Ishikawa (cell line): ENCODE measurements at regions not wholly inside any gene's neighbourhood (a gene's known extent, or its start where the extent isn't known, plus 50 kb on each side); places are given as distances from the start of the nearest gene placed in this dataset.

Experiments
- CEBPB ChIP-seq: IDR thresholded peaks from 2 replicates; pipeline ENCODE4 v1.6.1; 2012
- CREB1 ChIP-seq: IDR thresholded peaks from 2 replicates; pipeline ENCODE4 v1.6.1; 2012; ENCODE audit warnings: low read depth
- EGR1 ChIP-seq: IDR thresholded peaks from 2 replicates; pipeline ENCODE4 v1.6.1; 2012
- NFIC ChIP-seq: IDR thresholded peaks from 2 replicates; pipeline ENCODE4 v1.6.1; 2012
- RAD21 ChIP-seq: IDR thresholded peaks from 2 replicates; pipeline ENCODE4 v1.6.1; 2012; ENCODE audit warnings: low read depth
- TAF1 ChIP-seq: IDR thresholded peaks from 2 replicates; pipeline ENCODE4 v1.6.1; 2012; ENCODE audit warnings: low read depth, mild to moderate bottlenecking
- TCF12 ChIP-seq: IDR thresholded peaks from 2 replicates; pipeline ENCODE4 v1.6.1; 2012; ENCODE audit warnings: low read depth
- USF1 ChIP-seq: IDR thresholded peaks from 2 replicates; pipeline ENCODE4 v1.6.1; 2012
- YY1 ChIP-seq: IDR thresholded peaks from 2 replicates; pipeline ENCODE4 v1.6.1; 2012; ENCODE audit warnings: low read depth
- ZBTB7A ChIP-seq: IDR thresholded peaks from 2 replicates; pipeline ENCODE4 v1.6.1; 2012; ENCODE audit warnings: low read depth
- TF ChIP-seq, protein P1 (sequence below): IDR thresholded peaks from 2 replicates; pipeline ENCODE4 v1.6.1; 2012; ENCODE audit warnings: low read depth, mild to moderate bottlenecking

DNA sequence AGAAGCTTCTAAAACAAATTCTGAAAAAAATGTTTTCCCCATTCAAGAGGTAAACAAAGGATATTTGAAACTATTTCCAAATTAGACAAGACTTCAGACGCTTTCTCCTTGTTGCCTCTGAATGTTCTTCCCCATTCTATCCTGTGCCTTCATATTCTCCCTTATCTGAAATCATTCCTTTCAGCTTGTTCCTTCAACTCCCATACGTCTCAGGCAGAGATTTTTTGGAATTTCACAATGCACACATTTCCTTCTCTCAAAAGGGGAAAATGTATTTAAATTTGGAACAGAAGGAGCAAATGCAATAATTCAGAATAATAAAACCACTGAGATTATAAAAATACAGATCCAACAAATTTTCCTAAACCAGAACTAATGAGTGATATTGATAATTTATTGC is 198.7 kb upstream of the IVNS1ABP start:
- TF ChIP-seq, protein P1, sequence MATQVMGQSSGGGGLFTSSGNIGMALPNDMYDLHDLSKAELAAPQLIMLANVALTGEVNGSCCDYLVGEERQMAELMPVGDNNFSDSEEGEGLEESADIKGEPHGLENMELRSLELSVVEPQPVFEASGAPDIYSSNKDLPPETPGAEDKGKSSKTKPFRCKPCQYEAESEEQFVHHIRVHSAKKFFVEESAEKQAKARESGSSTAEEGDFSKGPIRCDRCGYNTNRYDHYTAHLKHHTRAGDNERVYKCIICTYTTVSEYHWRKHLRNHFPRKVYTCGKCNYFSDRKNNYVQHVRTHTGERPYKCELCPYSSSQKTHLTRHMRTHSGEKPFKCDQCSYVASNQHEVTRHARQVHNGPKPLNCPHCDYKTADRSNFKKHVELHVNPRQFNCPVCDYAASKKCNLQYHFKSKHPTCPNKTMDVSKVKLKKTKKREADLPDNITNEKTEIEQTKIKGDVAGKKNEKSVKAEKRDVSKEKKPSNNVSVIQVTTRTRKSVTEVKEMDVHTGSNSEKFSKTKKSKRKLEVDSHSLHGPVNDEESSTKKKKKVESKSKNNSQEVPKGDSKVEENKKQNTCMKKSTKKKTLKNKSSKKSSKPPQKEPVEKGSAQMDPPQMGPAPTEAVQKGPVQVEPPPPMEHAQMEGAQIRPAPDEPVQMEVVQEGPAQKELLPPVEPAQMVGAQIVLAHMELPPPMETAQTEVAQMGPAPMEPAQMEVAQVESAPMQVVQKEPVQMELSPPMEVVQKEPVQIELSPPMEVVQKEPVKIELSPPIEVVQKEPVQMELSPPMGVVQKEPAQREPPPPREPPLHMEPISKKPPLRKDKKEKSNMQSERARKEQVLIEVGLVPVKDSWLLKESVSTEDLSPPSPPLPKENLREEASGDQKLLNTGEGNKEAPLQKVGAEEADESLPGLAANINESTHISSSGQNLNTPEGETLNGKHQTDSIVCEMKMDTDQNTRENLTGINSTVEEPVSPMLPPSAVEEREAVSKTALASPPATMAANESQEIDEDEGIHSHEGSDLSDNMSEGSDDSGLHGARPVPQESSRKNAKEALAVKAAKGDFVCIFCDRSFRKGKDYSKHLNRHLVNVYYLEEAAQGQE, result no peak
- TF ChIP-seq CREB1 (no peak), ZBTB7A (no peak), TCF12 (no peak), USF1 (no peak), YY1 (no peak), RAD21 (no peak), NFIC (no peak), EGR1 (no peak), CEBPB (no peak), TAF1 (no peak)
